GM19035 (cell line): ENCODE measurements at regions not wholly inside any gene's neighbourhood (a gene's known extent, or its start where the extent isn't known, plus 50 kb on each side); places are given as distances from the start of the nearest gene placed in this dataset.

Source experiments
- ATAC-seq: cut with Tn5 transposase; IDR thresholded peaks from one replicate; pipeline ENCODE4 v1.9.1; 2021; ENCODE audit not compliant: unreplicated experiment

DNA sequence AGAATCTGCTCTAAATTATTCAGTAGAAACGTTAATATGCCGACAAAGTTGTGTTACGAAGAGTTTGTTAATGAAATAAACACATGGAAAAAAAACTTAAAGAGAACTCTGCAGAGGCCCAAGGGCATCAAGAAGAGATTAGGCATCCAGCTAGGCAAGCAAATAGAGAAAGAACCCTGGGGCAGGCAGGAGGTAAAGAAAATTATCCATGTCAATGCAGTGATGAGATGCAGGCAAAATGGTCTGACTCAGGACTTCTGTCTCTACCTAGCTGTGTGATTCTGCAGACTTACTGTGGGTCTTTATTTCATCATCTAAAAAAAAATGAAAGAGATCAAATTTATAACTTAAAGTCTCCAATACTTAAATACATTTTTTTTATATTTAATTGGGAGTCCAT lies 448.0 kb downstream of the HAO1 start:
- no peak for ATAC-seq

DNA sequence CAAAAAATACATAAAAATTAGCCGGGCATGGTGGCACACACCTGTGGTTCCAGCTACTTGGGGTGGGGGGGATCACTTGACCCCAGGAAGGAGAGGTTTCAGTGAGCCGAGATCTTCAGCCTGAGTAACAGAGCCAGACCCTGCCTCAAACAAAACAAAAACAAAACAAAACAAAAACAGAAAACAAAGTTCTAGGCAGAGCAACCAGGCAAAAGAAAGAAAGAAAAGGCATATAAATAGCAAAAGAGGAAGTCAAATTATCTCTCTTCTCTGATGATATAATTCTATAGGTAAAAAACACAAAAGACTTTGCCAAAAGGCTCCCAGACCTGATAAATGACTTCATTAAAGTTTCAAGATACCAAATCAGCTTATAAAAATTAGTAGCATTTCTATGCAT lies 446.9 kb downstream of the HAO1 start:
- ATAC-seq = no peak

DNA sequence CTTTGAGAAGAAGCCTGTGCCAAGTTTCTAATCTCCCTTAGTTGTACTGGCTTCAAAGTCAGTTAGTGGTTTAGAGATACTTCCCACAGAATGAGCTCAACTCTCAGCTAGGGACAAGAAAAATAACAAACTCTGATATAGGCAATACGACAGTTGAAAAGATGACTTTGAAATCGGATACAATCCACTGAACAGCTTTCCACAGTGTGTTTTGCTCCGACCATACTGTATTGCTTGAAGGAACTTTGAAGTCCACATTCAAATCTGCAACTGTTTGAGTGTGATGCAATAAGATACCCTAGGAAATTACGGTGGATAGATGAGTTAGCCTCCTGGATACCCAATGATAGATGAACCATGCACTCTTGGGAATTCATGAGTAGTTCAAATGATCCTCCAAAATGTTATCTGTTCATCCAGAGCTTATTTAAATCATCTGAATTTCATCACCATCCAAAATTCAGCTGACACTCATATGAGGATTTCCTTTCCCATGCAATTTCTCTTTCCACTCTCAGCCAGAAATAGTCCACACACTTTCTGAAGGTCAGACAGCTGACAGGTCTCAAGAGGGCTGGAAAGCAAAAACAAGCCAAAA lies 443.8 kb downstream of the HAO1 start:
- no peak for ATAC-seq

DNA sequence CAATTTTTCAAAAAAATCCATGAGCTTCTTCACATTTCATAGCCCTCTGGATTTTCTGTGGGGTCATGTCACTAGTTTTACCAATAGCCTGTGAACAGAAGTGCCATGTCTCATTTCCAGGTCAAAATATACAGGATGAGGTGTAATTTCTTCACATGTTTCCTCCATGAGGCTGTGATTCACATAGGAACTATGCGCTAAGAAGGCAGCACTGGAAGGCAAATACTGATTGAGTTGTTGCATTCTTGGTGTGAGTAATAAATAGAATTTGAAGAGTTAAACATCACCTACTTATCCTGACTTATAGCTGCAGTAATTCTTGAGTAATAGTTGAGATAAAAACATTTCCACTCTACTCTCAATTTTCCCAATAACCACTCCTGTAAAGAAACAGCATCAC lies 442.3 kb downstream of the HAO1 start:
- no peak for ATAC-seq

DNA sequence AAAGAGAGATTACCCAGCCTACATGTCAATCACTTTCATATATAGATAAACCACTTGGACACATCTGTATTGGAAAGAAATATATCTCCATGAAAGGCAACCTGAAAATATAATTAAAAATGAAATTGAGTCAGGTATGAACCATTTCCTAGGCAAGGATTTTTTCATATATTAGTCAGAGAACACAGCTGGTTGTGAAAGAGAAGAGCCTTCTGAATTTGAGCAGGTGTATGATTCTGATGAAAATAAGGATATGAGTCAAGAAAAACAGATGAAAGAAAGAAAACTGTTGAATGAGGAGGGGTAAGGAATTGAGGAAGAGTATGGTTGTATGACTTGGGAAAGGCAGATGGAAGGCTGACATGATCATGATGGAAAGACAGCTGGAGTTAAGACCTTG lies 441.1 kb downstream of the HAO1 start:
- no peak for ATAC-seq

DNA sequence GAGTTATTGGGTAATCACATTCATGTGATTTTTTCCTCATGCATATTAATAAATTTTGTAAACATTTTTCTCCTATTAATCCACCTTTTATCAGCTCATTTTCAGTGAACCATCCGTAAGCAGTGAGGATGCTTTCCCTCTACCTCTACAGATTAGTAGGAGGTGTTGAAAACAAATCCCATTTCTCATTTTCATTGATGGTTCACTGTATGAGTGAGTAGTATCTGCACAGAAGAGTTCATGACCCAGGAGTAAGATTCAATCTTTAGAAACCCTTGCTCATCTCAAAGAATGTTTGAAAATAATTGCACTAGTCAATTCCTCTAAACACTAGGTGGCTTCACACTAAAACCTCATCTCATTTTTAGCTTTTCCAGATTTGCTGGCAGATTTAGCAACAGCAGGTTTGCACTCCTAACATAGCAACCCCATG lies 440.0 kb downstream of the HAO1 start:
- ATAC-seq = no peak

DNA sequence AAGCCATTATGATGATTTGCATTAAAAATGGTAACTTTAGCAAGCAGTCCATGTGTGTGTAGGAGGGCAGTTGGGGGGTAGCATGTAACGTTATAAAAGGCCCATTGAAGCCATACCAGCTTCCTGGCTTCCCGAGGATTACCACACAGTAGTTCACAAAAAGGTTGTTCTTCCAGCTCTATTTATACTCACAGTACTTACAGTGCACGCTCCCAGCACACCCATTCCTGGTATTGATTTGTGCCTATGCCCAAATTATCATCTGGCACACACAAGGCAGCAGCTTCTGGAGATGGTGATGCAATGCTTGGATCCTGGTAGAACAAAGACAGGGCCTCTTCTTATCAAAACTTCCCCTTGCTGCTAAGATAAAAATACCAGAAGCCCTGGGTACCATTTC lies 436.8 kb downstream of the HAO1 start:
- ATAC-seq = no peak

DNA sequence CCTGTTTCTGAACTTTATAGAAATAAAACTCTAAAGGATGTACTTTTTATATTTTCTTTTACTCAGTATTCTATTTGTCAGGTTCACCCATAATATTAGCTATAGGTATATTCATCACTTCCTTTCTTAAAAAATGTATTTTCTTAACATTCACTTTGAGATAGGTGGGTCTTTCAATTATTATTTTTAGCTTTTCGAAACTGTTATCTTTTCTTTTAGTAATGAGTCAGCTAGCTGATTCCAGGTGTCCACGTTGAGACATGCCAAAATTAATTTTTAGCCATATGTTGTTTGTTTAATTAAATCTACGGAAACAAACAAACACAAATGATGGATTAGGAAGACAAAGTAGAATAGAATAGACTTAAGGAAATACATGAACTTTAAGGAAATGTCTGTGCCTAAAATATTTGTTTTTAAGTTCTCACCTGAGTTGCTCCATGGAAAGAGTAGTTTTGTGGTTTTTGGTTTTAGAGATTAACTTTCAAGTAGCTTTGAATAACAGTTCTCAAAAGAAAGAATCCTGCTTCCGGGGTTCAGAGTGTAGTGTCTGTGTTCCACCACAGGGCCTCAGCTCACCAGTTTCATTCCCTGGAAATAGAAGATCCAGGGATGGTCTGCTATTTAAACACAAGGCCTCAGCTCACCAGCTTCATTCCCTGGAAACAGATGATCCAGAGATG lies 435.0 kb downstream of the HAO1 start:
- ATAC-seq = no peak

DNA sequence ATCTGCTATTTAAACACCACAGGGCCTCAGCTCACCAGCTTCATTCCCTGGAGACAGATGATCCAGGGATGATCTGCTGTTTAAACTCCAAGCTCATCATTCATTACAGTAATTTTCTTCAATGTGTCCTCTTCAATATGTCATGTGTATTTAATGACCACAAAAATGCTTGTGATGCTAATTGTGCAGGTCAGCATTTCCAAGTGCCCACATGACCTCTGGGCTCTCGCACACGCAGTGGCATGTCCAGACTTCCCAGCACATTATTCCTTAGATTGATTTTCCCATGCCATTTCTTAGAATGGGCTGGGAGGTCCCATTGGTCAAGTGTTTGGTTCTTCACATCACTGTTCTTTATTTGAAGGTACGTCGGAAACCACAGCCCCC lies 434.4 kb downstream of the HAO1 start:
- ATAC-seq = no peak

DNA sequence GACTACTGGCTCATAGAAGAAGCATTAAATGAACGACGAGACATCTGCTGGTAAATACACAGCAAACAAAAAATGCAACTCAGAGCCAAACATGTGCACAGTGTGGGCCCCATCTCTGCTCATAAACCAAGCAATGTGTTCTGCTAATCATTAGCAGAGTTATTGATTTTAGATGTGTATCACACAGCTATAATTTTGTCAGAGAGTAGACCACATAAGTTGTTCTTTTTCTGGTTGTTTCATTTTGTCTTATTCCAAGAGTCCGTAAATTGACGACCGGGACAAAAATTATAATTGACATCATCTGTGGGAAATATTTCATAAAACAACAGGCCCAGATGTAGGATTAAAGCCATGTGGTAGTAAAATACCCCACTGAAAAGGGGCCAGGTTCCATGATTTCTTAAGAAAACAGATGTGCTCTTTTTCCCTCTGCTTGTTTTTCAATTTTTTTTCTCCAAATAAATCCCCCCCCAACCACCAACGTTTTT lies 423.6 kb downstream of the HAO1 start:
- ATAC-seq = no peak

DNA sequence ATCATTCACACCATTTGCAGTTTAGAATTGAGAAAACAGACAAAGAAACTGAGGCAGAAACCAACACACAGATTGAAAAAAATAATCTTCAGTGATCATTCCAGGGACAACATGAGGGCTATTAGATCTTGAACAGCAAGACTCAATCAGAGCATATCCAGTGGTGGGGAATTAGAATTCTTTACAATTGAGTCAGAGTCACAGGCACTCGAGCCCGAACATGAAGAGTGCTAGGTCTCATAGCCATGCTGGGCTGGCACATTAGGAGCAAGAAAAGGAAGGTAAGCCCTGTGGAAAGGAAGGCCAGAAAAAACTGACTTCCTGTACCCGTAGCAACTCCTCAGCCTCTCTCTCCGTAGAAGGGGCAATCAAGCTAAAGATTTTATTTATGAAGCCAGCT lies 419.9 kb downstream of the HAO1 start:
- no peak for ATAC-seq

DNA sequence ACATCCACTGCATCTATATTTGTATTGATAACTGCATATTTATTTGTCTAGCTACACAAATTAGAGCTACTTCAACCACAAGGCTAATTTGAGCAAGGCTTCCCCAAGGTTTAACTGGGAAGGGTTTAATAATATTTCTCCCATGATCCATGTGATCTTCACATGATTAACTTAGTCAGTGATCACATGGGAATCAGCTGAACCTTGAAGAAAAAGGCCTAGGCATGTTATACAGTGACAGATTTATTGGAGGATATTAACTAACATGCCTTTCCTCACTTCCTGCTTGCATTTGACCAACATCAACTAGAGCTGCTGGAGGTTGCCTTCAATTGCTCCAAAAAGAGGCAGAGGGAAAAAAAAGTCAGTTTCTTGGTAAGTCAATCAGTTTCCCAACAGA lies 417.0 kb downstream of the HAO1 start:
- no peak for ATAC-seq

DNA sequence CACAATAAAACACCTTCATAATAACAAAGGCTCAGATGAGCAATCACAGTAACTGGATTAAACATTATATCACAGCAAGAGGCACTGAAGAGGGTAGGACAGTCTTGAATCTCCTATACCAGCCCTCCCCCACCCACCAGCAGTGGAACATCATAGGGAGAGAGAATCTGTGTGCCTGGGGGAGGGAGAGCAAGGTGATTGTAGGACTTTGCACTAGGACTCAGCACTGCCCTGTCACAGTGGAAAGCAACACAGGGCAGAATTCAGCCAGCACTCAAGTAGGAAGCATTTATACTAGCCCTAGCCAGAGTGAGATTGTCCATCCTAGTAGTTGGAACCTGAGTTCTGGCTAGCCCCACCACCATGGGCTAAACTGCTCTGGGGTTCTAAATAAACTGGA lies 400.2 kb downstream of the HAO1 start:
- ATAC-seq = no peak

DNA sequence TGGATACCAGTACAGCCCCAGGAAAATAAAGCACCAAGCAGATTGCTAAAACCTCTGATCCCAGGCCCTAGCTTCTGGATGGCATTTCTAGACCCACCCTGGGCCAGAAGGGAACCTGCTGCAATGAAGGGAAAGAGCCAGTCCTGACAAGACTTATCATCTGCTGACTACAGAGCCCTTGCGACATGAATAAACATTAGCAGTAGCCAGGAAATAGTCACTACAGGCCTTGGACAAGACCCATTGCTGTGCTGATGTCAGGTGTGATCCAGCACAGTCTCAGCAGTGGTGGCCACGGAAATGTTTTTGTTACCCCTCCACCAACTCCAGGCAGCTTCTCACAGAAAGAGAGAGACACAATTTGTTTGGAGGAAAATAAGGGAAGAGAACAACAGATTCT lies 399.3 kb downstream of the HAO1 start:
- ATAC-seq = no peak

DNA sequence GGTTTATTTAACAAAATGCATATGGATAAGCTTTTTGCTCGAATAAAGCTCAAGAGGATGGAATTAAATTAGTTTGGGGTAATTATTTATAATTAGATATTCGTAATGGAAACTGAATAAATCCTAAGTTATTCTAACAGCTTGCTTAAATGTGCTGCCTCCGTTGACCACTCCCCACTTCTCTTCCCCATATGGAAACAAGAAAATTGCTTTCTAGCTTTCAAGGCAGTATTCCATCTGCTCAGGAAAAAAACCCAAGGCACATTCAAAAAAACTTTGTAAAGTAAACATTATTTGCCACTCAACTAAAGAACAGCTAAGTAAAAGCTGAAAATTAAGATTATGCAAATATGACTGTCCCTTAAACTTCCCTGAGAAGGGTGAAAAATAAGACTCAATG lies 369.2 kb downstream of the HAO1 start:
- ATAC-seq = no peak

DNA sequence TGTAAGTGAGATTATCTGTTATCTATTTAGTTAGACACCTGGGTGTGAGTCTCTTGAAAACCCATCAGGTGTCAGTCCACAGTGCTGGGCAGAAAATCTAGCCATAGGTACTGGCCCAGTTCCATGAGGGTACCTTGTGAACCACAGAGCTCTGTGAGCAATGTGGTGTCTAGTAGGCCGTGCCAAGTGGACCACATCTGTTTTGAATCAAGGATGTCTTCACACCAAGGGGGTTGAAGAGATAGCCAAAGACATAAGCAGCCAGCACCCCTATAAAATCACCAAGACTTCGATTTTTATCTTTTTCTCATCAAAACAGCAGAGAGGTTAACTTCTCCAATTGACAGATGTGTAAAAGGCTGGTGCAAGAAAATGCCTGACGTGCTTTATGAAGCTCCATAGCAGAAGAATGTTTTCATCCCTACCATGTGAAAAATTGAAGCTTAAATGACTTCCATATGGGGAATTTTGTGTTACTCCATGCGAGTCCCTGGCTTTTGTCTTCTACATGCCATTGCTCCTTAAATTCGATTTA lies 368.7 kb downstream of the HAO1 start:
- ATAC-seq = no peak

DNA sequence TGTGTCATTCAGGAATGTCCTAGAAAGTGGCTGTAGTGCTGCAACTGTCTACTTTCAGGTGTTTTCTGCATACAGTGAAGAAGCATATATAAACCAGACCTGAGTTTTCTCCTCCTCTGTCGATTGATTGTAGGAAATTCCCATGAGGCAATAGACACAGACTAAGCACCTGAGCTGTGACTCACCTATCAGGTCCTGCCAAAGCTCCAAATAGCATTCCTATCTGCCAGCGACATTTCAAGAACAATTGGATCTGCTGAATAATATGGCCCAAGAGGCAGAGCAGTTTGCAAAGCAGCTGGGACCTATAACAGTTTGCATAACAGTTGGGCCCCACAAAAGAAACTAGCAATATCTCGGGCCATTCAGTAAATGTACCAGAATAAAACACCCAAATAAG lies 360.4 kb downstream of the HAO1 start:
- no peak for ATAC-seq

DNA sequence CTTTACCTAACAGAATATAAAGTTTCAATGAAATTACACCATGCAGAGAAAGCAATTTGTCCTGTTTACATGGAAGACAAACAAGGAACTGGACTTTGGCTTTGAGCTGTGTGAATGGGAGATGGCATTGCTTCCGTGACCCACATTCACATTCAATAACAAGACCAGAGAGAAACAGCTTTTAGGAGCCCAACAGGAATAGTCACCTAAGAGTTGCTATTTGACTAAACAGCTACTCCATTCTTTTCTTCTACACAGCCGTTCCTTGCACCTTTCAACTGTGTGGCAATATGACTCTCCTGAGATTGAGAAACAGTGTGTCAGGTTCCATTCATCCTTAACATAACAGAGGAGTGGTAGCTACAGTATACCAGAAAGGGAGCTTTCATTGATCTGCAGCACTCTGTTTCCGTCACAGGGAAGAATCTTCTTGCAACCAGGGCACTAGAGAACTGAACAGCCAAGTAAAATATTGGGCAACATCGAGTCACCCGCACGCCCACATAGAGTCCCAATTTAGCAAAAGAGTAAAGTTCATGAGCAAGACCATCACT lies 355.1 kb downstream of the HAO1 start:
- ATAC-seq = no peak

DNA sequence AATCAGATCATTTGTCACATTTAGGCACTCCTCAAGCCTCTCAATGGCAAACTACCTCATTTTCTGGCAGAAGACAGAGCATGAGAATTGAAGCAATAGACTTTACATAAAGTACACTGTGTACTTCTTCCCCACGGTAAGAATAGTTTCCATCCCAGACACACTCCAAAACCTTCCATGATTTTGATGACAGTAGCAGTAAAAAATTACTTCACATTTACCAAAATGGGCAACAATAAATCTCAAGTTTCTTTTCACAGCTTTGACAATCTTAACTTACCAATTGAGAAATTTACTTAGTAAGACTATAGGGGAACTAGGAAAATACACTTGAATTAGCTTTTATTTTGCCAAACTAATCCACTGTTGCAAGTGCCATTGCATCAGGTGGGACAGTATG lies 353.8 kb downstream of the HAO1 start:
- ATAC-seq = no peak

DNA sequence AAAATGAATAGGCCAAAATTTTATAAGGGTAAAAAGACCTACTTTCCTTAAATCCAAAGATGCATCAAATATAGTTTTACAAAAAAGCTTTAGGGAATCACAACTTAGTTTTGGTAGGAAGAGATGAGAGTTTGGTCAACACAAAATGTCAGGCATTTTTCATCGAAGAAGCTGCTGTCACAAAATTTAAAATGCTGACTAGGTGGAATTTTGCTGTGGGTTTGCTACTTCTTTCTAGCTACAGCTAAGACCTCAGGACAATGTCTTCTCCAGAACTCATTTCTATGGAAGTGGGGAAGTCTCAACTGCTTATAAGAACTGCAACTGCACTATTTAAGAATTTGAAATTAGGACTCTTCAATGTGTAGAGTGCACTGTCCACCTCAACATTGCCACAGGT lies 351.1 kb downstream of the HAO1 start:
- ATAC-seq = no peak

DNA sequence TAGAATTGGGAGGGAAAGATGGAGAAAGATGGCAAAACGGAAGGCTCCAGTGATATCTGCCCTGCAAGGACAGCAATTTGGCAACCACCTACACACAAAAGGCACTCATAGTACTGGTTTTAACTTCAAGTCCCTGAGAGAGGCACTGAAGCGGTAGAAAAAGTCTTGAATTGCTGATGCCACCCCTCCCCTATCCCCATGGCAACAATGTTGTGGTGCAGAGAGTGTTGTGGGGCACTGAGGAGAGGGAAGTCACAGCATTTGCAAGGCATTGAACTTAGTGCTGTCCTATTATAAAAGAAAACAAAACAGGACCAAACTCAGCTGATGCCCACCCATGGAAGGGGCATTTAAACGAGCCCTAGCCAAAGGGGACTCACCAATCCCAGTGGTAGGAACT lies 343.7 kb downstream of the HAO1 start:
- ATAC-seq = no peak

DNA sequence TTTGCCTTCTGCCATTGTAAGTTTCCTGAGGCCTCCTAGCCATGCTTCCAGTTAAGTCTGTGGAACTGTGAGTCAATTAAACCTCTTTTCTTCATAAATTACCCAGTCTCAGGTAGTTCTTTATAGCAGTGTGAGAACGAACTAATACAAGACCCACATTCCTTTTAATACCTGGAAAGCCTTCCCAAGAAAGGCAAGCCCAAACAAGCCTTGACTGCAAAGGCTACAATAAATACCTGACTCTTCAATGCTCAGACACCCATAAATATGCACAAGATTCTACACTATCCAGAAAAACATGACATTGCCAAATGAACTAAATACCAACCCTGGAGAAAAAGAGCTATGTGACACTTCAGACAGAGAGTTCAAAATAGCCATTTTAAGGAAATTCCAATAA lies 338.8 kb downstream of the HAO1 start:
- ATAC-seq = no peak
